Cardiac muscle cell (in vitro differentiated cells and primary cell): ENCODE measurements at regions not wholly inside any gene's neighbourhood (a gene's known extent, or its start where the extent isn't known, plus 50 kb on each side); places are given as distances from the start of the nearest gene placed in this dataset.
A peak's percentile ranks its signal among the peaks of the same experiment; 100 is the strongest.

ENCODE experiments used
- DNase-seq, 2 donors: peaks; one replicate each; pipeline versions ENCODE4 v3.0.0 to v3.0.0-alpha.2; 2010 to 2017; ENCODE audit warnings: low read depth in 1 of 2, low spot score in 1 of 2
- H3K27ac ChIP-seq: fragments of 200-600 bp; sonication (generic); 2 replicates; pipeline ENCODE4 v1.5.1; 2016
- H3K27me3 ChIP-seq: fragments of 200-600 bp; sonication (generic); 2 replicates; pipeline ENCODE4 v1.6.0; 2016; ENCODE audit warnings: control low read depth
- H3K36me3 ChIP-seq: fragments of 200-600 bp; sonication (generic); 2 replicates; pipeline ENCODE4 v1.5.1; 2016; ENCODE audit warnings: control low read depth
- H3K4me1 ChIP-seq: fragments of 200-600 bp; sonication (generic); 2 replicates; pipeline ENCODE4 v1.8.1; 2017; ENCODE audit warnings: low read depth, mild to moderate bottlenecking, mixed run types
- H3K4me3 ChIP-seq: fragments of 200-600 bp; sonication (generic); 2 replicates; pipeline ENCODE4 v1.5.1; 2016; ENCODE audit warnings: mild to moderate bottlenecking
- H3K9me3 ChIP-seq: fragments of 200-600 bp; sonication (generic); 2 replicates; pipeline ENCODE4 v1.5.1; 2017; ENCODE audit warnings: low read depth, mild to moderate bottlenecking, control low read depth
- TF ChIP-seq, protein P1 (sequence below): IDR thresholded peaks from 2 replicates; pipeline ENCODE4 v1.5.1; 2012; ENCODE audit warnings: low read depth, mild to moderate bottlenecking, low read length

DNA sequence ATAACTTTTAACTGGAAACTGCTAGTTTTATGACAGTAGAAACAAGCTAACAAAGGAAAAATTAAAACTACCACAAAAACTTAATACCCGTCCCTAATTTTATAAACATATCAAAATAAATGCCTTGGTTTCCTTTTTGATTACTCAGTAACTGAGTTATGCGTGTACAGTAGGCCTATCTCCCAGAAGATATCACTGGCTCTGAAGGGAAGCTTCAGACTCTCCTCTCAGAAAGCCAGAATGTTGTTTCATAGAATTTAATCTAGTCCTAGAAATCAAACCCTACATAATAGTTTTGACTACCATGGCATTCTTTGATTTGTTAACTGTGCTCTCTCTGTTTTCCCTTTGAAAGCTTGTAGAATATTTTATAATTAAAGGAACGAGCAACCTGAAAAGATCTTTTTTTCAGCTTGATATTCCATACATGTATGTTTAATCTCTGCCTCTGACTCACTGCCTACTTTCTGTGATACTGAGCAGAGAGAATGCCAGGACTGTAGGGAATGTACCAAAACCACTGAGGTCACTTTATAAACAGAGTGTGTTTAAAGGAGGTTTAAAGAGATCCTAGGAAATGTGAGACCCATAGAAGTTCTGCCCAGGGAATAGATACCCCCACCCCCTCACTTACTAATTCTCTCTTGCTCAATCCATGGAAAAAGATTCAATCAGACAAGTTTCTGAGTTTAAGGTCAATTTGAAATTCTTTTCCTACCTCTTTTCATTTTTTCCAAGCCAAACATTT is 311.5 kb downstream of the HDGFL1 start:
- H3K36me3 ChIP-seq, result no peaks in the 10 kb centered on the region
- peak overlapping the region; percentile 84 for H3K27ac ChIP-seq
- H3K27me3 ChIP-seq, result no peaks in the 10 kb centered on the region
- TF ChIP-seq, protein P1, sequence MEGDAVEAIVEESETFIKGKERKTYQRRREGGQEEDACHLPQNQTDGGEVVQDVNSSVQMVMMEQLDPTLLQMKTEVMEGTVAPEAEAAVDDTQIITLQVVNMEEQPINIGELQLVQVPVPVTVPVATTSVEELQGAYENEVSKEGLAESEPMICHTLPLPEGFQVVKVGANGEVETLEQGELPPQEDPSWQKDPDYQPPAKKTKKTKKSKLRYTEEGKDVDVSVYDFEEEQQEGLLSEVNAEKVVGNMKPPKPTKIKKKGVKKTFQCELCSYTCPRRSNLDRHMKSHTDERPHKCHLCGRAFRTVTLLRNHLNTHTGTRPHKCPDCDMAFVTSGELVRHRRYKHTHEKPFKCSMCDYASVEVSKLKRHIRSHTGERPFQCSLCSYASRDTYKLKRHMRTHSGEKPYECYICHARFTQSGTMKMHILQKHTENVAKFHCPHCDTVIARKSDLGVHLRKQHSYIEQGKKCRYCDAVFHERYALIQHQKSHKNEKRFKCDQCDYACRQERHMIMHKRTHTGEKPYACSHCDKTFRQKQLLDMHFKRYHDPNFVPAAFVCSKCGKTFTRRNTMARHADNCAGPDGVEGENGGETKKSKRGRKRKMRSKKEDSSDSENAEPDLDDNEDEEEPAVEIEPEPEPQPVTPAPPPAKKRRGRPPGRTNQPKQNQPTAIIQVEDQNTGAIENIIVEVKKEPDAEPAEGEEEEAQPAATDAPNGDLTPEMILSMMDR, result no peak
- H3K4me1 ChIP-seq, result peaks cover 17% of the 10 kb centered on the region
- no peaks in the 10 kb centered on the region for H3K9me3 ChIP-seq
- H3K4me3 ChIP-seq, result no peak overlapping the region
- peak; percentile 21 to 95 for DNase-seq

DNA sequence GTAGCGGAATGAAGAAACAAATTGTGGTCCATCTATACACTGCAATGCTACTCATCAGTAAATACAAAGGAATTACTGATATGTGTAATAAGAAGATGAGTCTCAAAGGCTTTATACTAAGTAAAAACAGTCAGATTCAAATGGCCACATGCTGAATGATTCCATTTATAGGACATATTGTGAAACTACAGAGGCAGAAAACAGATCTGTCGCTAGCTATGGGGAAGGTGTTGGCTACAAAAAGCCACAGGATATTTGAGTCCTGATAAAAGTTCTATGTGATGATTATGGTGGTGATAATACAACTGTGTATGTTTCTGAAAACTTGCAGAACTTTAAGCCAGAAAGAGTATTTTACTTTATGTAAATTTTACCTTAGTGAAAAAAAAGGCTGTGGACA is 313.2 kb downstream of the HDGFL1 start:
- Histone ChIP-seq H3K36me3 (no peaks in the 10 kb centered on the region), H3K9me3 (no peaks in the 10 kb centered on the region), H3K27ac (no peak overlapping the region), H3K4me3 (no peak overlapping the region), H3K27me3 (no peaks in the 10 kb centered on the region), H3K4me1 (peaks cover 17% of the 10 kb centered on the region)
- no peak for DNase-seq
- TF ChIP-seq, protein P1, result no peak

DNA sequence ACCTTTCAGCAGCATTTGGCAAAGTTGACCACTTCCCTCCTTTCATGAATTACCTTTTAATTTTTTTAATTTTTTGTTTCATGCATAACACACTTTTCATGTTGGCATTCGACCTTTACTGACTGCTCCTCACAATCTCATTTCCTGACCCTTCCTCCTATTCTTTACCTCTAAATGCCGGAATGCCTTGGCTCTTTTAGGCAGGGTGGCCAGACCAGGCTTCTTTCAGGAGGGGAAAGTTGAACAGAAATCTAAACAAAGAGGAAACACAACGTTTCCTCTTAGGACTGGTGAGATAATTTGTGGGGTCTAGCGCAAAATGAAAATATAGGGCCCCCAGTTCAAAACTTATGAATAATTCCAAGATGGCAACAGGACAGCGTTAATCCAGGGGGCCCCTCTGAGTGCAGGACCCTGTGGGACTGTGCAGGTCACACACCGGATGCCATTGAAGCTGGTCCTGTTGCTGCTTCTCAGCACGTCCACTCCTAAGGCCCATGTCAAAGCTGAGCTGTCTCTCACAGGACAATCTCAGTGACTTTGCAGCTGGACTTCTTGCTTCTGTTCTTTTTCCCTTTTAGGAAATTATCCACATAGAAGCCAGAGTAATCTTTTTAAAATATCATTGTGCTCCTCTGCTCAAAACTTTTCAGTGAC is 313.8 kb downstream of the HDGFL1 start:
- H3K4me1 ChIP-seq, result peaks cover 17% of the 10 kb centered on the region
- H3K36me3 ChIP-seq, result no peaks in the 10 kb centered on the region
- H3K4me3 ChIP-seq, result no peak overlapping the region
- TF ChIP-seq, protein P1, result no peak
- no peaks in the 10 kb centered on the region for H3K9me3 ChIP-seq
- H3K27me3 ChIP-seq, result no peaks in the 10 kb centered on the region
- DNase-seq, result no peak
- no peak overlapping the region for H3K27ac ChIP-seq

DNA sequence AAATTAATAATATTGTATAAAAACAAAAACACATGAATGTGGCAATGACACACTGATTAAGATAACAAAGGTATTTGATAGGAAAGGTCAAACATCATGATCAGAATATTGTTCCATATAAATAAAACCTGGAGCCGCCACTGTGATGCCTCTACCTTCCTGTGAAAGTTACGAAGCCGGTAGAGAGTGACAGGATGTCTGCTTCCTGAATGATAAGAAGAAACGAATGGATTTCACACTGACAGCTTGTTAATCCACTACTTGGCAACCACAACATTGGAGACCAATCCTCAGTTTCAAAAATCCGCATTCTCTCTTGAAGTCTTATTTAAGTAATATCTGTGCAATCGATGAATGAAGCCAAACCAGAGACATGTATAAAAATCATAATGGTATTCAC is 315.1 kb downstream of the HDGFL1 start:
- no peak overlapping the region for H3K27ac ChIP-seq
- H3K27me3 ChIP-seq, result no peaks in the 10 kb centered on the region
- no peak overlapping the region for H3K4me3 ChIP-seq
- H3K36me3 ChIP-seq, result no peaks in the 10 kb centered on the region
- peaks cover 17% of the 10 kb centered on the region for H3K4me1 ChIP-seq
- no peaks in the 10 kb centered on the region for H3K9me3 ChIP-seq
- TF ChIP-seq, protein P1, result no peak
- DNase-seq, result no peak

DNA sequence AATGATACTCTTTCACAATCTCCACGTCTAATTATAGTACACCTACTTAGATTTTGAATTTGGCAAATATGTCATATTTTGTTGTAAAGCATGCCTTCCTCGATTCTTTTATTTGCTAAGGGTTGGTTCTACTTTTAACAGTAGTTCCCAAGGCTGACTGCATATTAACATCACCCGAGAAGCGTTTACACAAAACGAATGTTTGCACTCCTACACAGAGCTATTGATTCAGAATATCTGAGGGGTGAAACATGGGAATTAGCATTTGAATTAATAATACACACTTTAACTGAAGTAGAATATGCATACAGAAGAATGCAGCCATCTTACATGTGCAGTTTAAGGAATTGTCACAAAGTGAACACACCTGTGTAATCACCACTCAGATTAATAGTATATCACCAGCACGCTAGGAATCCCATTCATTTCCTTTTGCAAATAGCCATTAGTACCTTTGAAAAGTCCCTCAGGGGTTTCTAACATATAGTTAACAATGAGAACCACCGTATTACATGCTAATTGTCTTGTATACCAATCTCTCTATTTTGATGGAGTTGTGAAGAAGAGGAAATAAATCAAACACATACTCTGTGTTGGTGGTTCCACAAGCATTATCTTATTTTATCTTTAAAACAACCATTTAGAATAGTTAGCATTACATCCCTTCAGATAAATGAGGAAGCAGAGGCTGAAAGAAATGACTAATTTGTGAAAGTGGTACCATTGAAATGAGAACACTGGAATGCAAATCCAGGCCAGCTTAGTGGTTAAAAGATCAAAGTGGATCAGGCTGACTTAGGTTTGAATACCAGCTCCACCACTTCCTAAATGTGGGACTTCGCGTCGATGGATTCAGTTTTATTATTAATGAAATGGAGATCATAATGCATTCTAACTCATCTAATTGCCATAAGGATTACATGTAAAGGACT is 317.6 kb downstream of the HDGFL1 start:
- H3K9me3 ChIP-seq, result no peaks in the 10 kb centered on the region
- H3K27me3 ChIP-seq, result no peaks in the 10 kb centered on the region
- no peak overlapping the region for H3K27ac ChIP-seq
- no peaks in the 10 kb centered on the region for H3K36me3 ChIP-seq
- no peak overlapping the region for H3K4me3 ChIP-seq
- peak in 1 of 2 donors; percentile 31 for DNase-seq
- TF ChIP-seq, protein P1, result no peak
- H3K4me1 ChIP-seq, result peaks cover 8% of the 10 kb centered on the region
